Hepatocyte (in vitro differentiated cells): ENCODE measurements at regions not wholly inside any gene's neighbourhood (a gene's known extent, or its start where the extent isn't known, plus 50 kb on each side); places are given as distances from the start of the nearest gene placed in this dataset.

ENCODE experiments used
- DNase-seq: peaks from one replicate; pipeline ENCODE4 v3.0.0-alpha.2; 2016; ENCODE audit warnings: low spot score
- H2AFZ ChIP-seq: fragments of 200-600 bp; sonication (generic); 2 replicates; pipeline ENCODE4 v1.6.0; 2016; ENCODE audit warnings: antibody characterized with exemption, mild to moderate bottlenecking
- H3K27ac ChIP-seq: fragments of 200-600 bp; sonication (generic); 2 replicates; pipeline ENCODE4 v1.5.1; 2016; ENCODE audit warnings: mild to moderate bottlenecking
- H3K27me3 ChIP-seq: fragments of 200-600 bp; sonication (generic); 2 replicates; pipeline ENCODE4 v1.6.1; 2016
- H3K36me3 ChIP-seq: fragments of 200-600 bp; sonication (generic); replicated peaks from 2 replicates; pipeline ENCODE4 v1.5.1; 2016; ENCODE audit warnings: low read depth; ENCODE audit not compliant: insufficient read depth
- H3K4me1 ChIP-seq: fragments of 200-600 bp; sonication (generic); 2 replicates; pipeline ENCODE4 v1.5.1; 2016; ENCODE audit warnings: mild to moderate bottlenecking, moderate library complexity; ENCODE audit not compliant: insufficient read depth
- H3K4me2 ChIP-seq: fragments of 200-600 bp; sonication (generic); 2 replicates; pipeline ENCODE4 v1.6.0; 2016
- H3K4me3 ChIP-seq: fragments of 200-600 bp; sonication (generic); 2 replicates; pipeline ENCODE4 v1.5.1; 2016; ENCODE audit warnings: mild to moderate bottlenecking
- H3K79me2 ChIP-seq: fragments of 200-600 bp; sonication (generic); 2 replicates; pipeline ENCODE4 v1.6.0; 2017; ENCODE audit warnings: mild to moderate bottlenecking
- H3K9me2 ChIP-seq: fragments of 200-600 bp; sonication (generic); replicated peaks from 2 replicates; pipeline ENCODE4 v1.6.0; 2017; ENCODE audit warnings: mild to moderate bottlenecking; ENCODE audit not compliant: insufficient read depth
- H3K9me3 ChIP-seq: fragments of 200-600 bp; sonication (generic); 2 replicates; pipeline ENCODE4 v1.5.1; 2016; ENCODE audit warnings: low read depth, mild to moderate bottlenecking
- H4K20me1 ChIP-seq: fragments of 200-600 bp; sonication (generic); 2 replicates; pipeline ENCODE4 v1.6.0; 2016; ENCODE audit warnings: mild to moderate bottlenecking; ENCODE audit not compliant: insufficient read depth, poor library complexity, severe bottlenecking
- CTCF ChIP-seq: fragments of 200-600 bp; sonication (generic); IDR thresholded peaks from 2 replicates; pipeline ENCODE4 v1.5.1; 2016; ENCODE audit warnings: antibody characterized with exemption, mild to moderate bottlenecking; ENCODE audit not compliant: poor library complexity
- EZH2 ChIP-seq: fragments of 200-600 bp; sonication (generic); IDR thresholded peaks from 2 replicates; pipeline ENCODE4 v1.6.1; 2016; ENCODE audit warnings: antibody characterized with exemption, mild to moderate bottlenecking, borderline replicate concordance
- EZH2phosphoT487 ChIP-seq: fragments of 200-600 bp; sonication (generic); IDR thresholded peaks from one replicate; pipeline ENCODE4 v1.6.1; 2018; ENCODE audit warnings: antibody characterized with exemption, mild to moderate bottlenecking, low read depth, moderate library complexity; ENCODE audit not compliant: unreplicated experiment, severe bottlenecking
- WGBS: methylation state at CpG from one replicate; pipeline ENCODE4 v1.1.6; 2016; ENCODE audit warnings: low lambda C conversion rate; ENCODE audit errors: missing lambda C conversion rate; 5-methylcytosine and 5-hydroxymethylcytosine counted together

- no peaks in the 10 kb centered on the region for H4K20me1 ChIP-seq
- H2AFZ ChIP-seq = no peak overlapping the region
- H3K4me2 ChIP-seq = no peak overlapping the region
- no peaks in the 10 kb centered on the region for H3K36me3 ChIP-seq
- H3K4me1 ChIP-seq = no peaks in the 10 kb centered on the region
- H3K79me2 ChIP-seq = no peaks in the 10 kb centered on the region
- H3K27ac ChIP-seq = no peak overlapping the region
- no peak for TF ChIP-seq CTCF
- H3K9me3 ChIP-seq = no peaks in the 10 kb centered on the region
- H3K9me2 ChIP-seq = no peaks in the 10 kb centered on the region
- 87% methylated on average over 2 of the region's 2 CpGs for WGBS
- no peak for DNase-seq
- H3K27me3 ChIP-seq = no peaks in the 10 kb centered on the region
- H3K4me3 ChIP-seq = no peak overlapping the region
These were observed 80.3 kb upstream of the FST start for GRCh38 chr5:53399926-53400697.

GRCh38 chr5:53403291-53403690 is 77.1 kb upstream of the FST start:
- Histone ChIP-seq H2AFZ (no peak overlapping the region), H3K27ac (no peak overlapping the region), H3K4me2 (no peak overlapping the region), H3K9me3 (no peaks in the 10 kb centered on the region), H3K4me1 (no peaks in the 10 kb centered on the region), H4K20me1 (no peaks in the 10 kb centered on the region), H3K79me2 (no peaks in the 10 kb centered on the region), H3K27me3 (no peaks in the 10 kb centered on the region), H3K4me3 (no peak overlapping the region), H3K36me3 (no peaks in the 10 kb centered on the region), H3K9me2 (no peaks in the 10 kb centered on the region)
- WGBS = 82% methylated on average over 3 of the region's 3 CpGs
- TF ChIP-seq EZH2 (no peak), CTCF (no peak), EZH2phosphoT487 (no peak)
- no peak for DNase-seq

GRCh38 chr5:53403758-53404157 is 76.7 kb upstream of the FST start:
- no peak for TF ChIP-seq EZH2
- no peak for TF ChIP-seq CTCF
- no peak for TF ChIP-seq EZH2phosphoT487
- 70% methylated on average over 2 of the region's 2 CpGs for WGBS
- Histone ChIP-seq H3K79me2 (no peaks in the 10 kb centered on the region), H3K9me2 (no peaks in the 10 kb centered on the region), H3K4me1 (no peaks in the 10 kb centered on the region), H3K36me3 (no peaks in the 10 kb centered on the region), H3K27ac (no peak overlapping the region), H2AFZ (no peak overlapping the region), H4K20me1 (no peaks in the 10 kb centered on the region), H3K4me3 (no peak overlapping the region), H3K27me3 (no peaks in the 10 kb centered on the region), H3K4me2 (no peak overlapping the region), H3K9me3 (no peaks in the 10 kb centered on the region)
- DNase-seq = no peak

GRCh38 chr5:53405396-53405795 is 75.0 kb upstream of the FST start:
- H3K4me1 ChIP-seq = no peaks in the 10 kb centered on the region

More at GRCh38 chr5:53405396-53405795, 75.0 kb upstream of the FST start:
- Histone ChIP-seq H3K9me3 (no peaks in the 10 kb centered on the region), H3K79me2 (no peaks in the 10 kb centered on the region), H3K4me2 (no peak overlapping the region), H3K27me3 (no peaks in the 10 kb centered on the region), H2AFZ (no peak overlapping the region), H3K4me3 (no peak overlapping the region), H4K20me1 (no peaks in the 10 kb centered on the region), H3K9me2 (no peaks in the 10 kb centered on the region), H3K27ac (no peak overlapping the region), H3K36me3 (no peaks in the 10 kb centered on the region)
- 96% methylated on average over 1 of the region's 1 CpG for WGBS
- TF ChIP-seq CTCF = no peak
- no peak for DNase-seq
